Lung microvascular endothelial cell (primary cell): ENCODE measurements at regions not wholly inside any gene's neighbourhood (a gene's known extent, or its start where the extent isn't known, plus 50 kb on each side); places are given as distances from the start of the nearest gene placed in this dataset.

Source experiments
- DNase-seq, 2 donors: peaks; one replicate each; pipeline versions ENCODE4 v3.0.0 to v3.0.0-alpha.2; 2010; ENCODE audit warnings: low read depth in 2 of 2

- DNase-seq, result no peak
Observed at GRCh38 chr10:125219776-125220175, 59.4 kb upstream of the CTBP2 start.

- no peak for DNase-seq
Observed at GRCh38 chr10:125218967-125219366, 58.6 kb upstream of the CTBP2 start.

- no peak for DNase-seq
Observed at GRCh38 chr10:125217990-125218675, 57.8 kb upstream of the CTBP2 start.

- DNase-seq, result no peak
Observed at GRCh38 chr10:125216861-125217260, 56.5 kb upstream of the CTBP2 start.

- DNase-seq, result no peak
Observed at GRCh38 chr10:125216309-125216708, 55.9 kb upstream of the CTBP2 start.

GRCh38 chr10:125214283-125214570 lies 53.9 kb upstream of the CTBP2 start:
- DNase-seq, result no peak

GRCh38 chr10:125213541-125214282 lies 53.3 kb upstream of the CTBP2 start:
- DNase-seq, result no peak

GRCh38 chr10:125212150-125212809 lies 51.9 kb upstream of the CTBP2 start:
- DNase-seq, result no peak
